Right hindlimb (tissue), 1 donor: ENCODE measurements at regions not wholly inside any gene's neighbourhood (a gene's known extent, or its start where the extent isn't known, plus 50 kb on each side); places are given as distances from the start of the nearest gene placed in this dataset.

ENCODE experiments used
- DNase-seq: peaks from one replicate; pipeline ENCODE4 v3.0.0-alpha.2; 2018

DNA sequence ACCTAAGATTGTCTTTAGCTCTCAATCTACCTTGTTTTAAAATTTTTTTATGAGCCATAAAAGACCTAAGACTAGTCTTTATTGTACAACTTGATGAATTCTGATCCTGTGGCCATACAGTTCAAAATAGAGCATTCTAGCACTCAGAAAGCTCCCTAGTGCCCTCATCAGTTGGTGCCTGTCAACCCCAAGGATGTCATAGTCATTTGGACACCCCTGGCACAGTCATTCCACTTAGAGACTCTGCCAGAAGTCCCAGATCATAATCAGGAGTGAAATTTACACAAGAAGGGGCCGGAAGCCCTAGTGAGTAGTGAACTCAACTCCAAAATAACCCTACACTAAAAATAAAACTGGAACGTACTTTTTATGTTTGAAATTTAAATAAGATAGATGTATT is 80.0 kb upstream of the INSIG1 start:
- no peak for DNase-seq

DNA sequence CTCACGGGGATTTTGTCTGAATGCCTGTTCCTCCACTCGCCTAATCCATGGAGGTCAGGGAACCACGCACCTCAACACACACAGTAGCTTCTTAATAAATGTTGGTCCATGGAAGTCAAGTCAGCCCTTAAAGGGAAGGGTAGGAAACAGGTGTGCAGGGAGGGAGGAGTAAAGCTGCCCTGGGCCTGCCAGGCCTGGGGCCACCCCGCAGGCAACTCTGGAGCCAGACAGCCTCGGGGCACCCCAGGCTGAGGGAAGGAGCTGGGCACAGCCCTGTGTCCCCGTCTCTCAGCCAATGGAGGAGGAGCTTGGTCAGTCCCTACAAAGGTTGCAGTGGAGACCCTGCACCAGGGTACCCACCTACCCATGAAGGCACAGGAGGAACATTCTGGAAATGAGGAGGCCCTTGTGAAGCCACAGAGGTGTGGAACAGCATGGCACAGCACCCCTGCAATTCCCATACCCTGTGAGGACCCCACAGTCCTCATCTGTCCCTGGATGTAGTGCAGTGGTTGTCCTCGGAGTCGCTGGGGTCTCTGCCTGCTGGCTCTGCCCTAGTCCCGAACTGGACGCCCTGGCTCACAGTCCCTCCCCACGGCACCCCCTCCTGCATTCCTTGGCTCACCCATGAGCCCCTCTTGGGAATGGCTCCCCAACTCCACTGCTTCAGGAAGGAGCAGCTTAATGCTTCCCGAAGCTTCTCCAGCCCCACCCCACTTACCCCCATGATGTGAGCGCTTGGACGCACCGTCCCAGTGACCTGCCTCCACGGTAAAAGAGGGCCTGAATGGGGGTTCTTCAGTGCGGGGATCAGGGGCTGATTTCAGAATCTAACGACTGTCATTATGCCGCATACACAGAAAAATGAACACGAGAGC is 79.2 kb upstream of the INSIG1 start:
- no peak for DNase-seq

DNA sequence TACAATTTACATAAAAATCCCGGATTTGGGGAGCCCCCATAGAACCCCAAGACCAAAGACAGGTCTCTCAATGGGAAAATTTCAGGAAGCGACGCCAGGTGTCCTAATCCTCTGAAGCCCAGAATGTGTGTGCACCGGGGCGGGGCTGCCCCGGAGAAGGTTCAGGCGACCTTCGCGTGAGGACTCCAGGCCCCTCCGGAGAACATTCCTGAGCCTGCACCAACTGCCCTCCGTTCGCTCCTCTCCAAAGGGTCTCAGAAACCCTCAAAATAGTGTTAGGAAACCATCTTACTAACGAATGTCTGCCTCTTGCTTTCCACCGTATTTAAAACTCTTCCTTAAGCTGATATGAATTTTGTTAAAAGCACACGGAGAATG is 78.5 kb upstream of the INSIG1 start:
- DNase-seq = no peak

- no peak for DNase-seq
These were observed 77.5 kb upstream of the INSIG1 start for GRCh38 chr7:155219947-155220769.

DNA sequence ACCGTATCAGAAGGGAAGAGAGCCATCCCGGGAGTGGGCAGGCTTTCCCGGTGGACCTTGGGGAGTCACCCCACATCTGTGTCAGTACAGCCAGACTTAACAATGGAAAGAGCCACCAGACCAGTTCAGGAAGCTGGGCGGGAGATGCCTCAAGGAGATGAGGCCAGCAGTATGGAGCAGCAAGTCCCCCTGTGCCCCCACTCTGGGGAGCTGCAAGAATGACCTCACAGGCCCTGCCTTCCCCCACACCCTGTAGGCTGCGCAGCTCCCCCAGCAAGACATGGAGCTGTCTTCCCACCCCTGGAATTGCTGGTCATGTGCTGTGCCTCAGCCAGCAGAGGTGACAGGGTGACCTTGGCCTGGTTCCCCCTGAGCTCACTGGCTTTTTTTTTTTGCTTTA is 76.8 kb upstream of the INSIG1 start:
- DNase-seq = no peak

DNA sequence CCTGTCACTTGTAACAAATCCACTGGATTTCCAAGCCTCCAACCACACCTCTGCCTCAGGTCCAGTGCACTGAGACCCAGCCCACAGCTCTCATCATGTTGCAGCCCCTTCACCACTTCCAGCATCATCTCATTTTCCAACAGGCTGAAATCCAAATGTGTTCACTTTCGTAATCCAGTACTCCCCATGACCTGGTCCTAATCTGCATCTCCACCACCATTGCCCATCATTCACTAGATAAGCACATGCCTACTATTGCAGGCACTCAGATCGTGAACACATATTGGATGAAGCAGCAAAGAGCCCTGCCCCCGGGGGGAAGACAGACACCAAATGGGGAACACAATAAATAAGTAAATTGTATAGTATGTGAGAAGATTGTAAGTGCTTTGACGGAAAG is 76.1 kb upstream of the INSIG1 start:
- DNase-seq = no peak

- DNase-seq = no peak
These were observed 75.6 kb upstream of the INSIG1 start for GRCh38 chr7:155222061-155222460.

DNA sequence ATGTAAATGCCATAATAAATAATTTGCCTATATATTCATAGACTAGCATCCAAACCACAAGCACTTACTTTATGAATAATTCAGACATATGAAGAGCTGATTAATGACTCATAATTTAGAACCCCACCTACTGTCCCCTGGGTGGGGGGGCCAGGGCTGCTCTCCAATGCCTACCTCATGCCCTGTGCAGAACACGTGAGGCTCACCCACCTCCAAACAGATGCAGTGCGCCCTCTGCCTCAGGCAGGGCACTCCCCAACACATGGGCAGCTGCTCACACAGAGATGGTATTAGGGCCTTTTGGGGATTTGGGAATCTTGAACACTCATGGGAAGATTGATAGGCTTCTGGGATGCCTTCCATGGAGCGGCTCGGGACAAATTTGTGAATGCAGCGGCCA is 75.1 kb upstream of the INSIG1 start:
- DNase-seq = no peak

DNA sequence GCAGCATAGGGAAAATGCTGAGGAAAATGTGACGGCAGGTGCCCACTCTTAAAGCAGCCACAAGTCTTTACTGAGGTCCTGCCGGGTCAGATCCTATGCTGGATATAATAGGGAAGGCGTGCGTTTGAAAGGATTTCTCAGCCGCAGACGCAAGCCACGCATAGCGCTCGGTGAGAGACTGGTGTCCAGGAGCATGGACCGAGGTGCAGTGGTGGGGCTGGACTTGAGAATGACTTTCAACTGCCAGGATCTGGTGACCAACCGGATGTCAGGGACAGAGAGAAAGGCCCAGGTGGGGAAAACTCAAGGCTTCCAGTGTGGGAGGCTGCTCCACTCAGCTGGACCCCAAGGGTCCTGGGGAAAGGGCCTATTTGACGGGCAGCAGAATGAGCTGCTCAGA is 74.7 kb upstream of the INSIG1 start:
- DNase-seq = no peak

- DNase-seq = no peak
These were observed 74.2 kb upstream of the INSIG1 start for GRCh38 chr7:155223503-155223902.

DNA sequence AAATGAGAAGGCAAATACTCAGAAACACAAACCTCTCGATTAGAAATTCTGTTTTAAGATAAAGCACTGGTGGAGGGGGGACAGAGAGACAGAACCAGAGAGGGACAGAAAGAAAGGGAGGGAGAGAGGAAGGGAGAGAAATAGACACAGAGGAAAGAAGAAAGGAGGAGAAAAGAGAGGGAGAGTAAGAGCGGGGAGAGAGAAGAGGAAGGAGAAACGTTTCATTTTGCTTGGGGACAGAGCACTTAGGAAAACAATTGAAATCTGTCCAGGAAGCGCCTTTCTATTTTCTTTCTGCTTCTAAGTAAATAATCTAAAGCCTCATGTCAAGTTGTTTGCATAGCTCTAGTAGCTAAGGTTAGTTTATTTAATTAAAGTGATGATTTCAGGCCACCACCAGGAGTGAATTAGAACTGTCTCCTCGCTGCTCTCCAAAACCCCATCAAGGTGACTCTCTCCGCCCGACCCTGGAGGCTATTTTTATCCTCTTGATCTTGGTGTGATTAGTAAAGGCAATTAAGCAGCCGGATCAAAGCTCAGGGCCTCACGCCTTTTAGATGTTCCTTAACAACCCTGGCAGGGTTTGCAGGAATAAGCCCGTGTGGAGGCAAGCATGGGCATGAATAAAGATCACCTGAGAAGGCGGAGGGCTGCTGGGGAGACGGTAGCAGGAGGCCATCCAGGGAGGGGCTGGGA is 73.4 kb upstream of the INSIG1 start:
- no peak for DNase-seq

DNA sequence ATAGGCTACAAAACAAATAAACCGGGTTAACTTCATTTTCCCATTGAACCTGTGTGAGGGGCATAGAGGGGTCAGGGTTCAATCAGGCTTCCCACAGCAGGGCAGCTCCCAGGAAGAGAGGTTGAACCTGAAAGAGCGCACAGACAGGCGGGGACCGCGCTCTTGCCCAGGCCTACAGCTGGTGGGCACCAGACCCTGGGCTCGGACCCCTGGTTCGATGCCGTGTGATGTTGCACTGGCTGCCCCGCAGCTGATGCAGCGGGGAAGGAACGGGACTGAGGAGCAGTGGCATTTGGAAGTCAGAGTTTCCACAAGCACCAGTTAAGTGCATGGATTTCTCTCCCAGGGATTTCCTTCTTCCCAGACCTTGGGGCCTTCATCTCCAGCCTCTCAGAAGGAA is 72.6 kb upstream of the INSIG1 start:
- no peak for DNase-seq

DNA sequence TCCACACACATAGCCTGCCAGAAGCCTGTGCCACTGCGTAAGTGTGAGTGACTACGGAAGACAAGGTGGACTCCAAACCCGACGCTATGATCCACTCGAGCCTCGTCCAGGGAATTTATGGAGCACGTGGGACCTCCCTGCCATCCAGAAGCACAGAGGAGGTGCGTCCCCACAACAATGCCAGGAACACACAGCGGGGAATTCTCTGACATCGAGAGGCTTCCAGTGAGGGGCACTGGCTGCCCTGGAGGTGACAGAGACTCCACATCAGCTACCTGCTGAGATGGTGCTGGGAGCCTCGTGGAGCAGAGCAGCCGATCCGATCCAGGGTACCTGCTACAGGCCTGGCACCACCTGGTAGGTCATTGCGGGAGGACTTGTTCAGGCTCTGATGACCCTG is 72.2 kb upstream of the INSIG1 start:
- no peak for DNase-seq

DNA sequence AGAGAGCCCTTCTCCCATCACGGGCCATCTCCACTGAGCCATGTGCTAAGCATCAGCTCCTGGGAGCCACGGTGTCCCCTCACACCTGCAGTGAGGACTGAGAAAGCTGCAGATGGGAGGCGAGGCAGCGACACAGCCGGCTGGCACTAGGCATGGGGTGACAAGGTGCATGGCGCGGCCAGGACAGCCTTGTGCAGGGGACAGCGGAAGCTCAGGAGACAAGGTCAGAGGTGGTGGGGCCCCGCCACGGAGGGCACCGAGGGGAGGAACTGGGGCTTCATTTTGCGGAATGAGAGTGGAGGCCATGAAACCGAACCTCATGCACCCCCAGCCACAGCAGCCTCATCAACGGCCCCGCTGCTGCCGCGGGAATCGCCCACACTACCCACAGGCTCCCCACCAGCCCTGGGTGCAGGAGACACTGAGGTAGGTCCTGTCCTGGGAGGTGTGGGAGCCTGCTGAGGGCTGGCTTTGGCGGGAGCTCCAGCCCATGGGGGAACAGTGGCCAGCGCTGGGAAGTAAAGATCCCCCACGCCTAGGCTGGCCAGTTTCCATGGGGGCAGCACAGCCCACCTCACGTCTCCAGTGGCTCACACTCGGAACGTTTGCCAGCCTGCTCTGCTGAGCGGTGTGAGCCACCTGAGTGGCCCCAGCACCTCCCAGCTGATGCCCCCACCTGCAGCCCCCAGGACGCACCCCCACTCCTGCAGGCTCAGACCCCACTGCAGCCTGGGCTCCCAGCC is 71.2 kb upstream of the INSIG1 start:
- no peak for DNase-seq

DNA sequence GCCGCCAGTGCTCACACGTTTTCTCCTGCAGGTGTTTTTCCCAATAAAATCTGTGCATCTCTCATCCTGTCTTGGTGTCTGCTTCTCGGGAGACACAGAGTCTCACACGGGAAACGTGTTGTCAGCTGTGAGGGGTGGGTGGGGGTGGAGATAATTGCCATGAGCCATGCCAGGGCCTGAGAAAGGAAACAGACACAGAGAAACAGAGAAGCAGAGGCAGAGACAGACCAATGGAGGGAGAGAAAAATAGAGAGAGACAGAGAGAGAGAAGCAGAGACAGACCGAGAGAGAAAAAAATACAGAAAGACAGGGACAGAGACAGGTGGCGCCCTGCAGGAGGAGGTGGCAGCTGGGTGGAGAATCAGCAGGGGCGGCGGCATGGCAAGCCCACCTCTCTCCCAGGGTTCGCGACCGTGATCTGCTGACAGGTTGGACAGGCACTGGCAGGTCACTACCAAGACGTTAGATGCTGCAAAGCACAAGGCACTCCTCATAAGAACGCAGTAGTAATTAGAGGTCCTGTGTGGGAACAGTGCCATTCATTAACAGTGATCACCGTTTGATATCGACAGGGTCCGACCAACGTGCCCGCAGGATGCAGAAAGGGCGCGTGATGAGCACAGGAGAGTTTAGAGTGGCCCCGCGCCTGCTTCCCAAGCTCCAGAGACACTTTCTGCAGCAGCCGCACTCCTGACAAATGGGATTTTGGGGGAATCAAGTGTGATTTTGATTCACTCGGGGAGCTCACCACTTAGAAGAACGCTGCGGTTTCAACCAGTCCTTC is 70.5 kb upstream of the INSIG1 start:
- no peak for DNase-seq

DNA sequence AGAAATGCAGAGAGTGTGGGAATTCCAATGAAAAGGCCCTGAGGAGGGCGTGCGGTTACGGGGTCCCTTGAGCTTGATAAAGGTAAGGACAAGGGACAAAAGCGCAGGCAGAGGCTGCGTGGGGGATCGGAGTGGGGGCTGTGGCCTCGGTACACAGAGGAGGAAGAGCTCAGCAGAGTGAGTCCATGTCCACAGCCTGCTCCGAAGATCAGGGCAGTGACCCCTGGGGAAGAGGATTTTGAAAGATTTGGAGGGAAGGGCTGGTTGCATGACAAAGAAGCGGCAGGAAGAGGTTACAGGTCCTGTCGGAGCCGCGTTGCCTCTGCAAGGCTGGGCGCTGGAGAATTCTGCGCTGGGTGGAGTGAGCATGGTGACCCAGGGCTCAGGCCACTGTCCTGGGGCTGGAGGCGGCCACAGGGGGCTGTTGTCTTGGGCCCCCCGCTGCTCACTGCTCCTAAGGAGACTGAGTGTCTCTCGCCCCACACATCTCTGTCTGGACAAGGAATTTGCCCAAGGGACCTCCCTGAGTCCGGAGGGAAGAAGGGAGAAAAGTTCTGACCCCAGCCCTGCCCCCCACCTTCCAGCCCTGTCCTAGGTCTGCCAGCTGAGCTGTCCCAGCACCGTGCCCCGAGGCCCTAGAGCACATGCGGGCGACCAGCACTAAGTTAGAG is 69.8 kb upstream of the INSIG1 start:
- no peak for DNase-seq

DNA sequence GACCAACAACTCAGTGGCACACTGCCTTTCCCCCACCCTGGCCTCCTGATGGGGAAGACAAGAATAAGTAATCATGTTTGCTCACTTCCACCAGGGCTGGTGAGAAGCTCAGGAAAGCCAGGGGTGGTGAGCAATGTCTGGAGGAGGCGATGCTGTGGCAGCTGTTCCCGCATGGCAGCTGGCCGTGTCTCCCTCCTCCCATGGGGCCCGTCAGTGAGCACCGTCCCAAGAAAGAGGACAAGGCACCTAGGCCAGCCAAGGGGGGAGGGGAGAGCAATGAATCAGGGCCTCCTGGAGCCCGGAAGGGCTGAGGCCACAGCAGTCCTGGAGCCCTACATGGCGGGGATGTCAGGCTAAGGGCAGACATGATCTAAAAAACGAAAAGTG is 69.2 kb upstream of the INSIG1 start:
- DNase-seq = no peak

DNA sequence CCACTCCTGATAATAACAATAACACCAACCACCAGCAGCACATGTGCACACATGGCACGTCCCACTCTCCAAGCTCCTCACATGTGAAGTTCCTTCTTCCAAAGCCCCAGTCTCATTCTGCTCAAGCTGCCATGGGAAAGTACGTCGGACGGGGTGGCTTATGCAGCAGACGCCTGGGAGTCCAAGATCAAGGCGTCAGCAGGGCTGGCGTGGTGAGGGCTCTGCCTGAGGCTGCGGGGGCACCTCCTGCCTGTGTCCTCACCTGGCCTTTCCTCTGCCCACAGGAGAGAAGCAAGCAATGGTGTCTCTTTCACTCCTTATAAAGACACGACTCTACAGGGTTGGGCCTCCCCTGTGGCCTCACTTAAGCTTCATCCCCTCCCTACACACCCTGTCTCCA is 68.8 kb upstream of the INSIG1 start:
- DNase-seq = no peak

GRCh38 chr7:155229548-155230168 is 68.0 kb upstream of the INSIG1 start:
- no peak for DNase-seq

- peak; percentile 88 for DNase-seq
These were observed 67.5 kb upstream of the INSIG1 start for GRCh38 chr7:155230169-155230593.

GRCh38 chr7:155231241-155231800 is 66.4 kb upstream of the INSIG1 start:
- no peak for DNase-seq
